H9 (cell line): ENCODE measurements at regions not wholly inside any gene's neighbourhood (a gene's known extent, or its start where the extent isn't known, plus 50 kb on each side); places are given as distances from the start of the nearest gene placed in this dataset.

Experiments used
- DNase-seq: peaks from one replicate; pipeline ENCODE4 v3.0.0-alpha.2; 2017
- H2AFZ ChIP-seq: one replicate; pipeline ENCODE4 v1.6.1; 2013; ENCODE audit warnings: mild to moderate bottlenecking, low read length, control low read depth, moderate library complexity
- H2AK5ac ChIP-seq: 2 replicates; pipeline ENCODE4 v1.6.1; 2013; ENCODE audit warnings: low read length, control low read depth, mixed read lengths; ENCODE audit not compliant: insufficient read length
- H2BK120ac ChIP-seq: one replicate; pipeline ENCODE4 v1.6.1; 2013; ENCODE audit warnings: low read depth, mild to moderate bottlenecking, low read length, control low read depth, inconsistent platforms; ENCODE audit not compliant: poor library complexity, severe bottlenecking
- H2BK12ac ChIP-seq: 2 replicates; pipeline ENCODE4 v1.6.1; 2013; ENCODE audit warnings: low read length, control low read depth, mixed read lengths, low read depth; ENCODE audit not compliant: insufficient read length
- H2BK15ac ChIP-seq: 2 replicates; pipeline ENCODE4 v1.6.1; 2013; ENCODE audit warnings: low read depth, low read length, control low read depth
- H2BK20ac ChIP-seq: one replicate; pipeline ENCODE4 v1.6.1; 2013; ENCODE audit warnings: low read depth, mild to moderate bottlenecking, low read length, control low read depth, inconsistent platforms; ENCODE audit not compliant: poor library complexity, severe bottlenecking
- H2BK5ac ChIP-seq: 2 replicates; pipeline ENCODE4 v1.6.1; 2013; ENCODE audit warnings: low read length, control low read depth, mixed read lengths; ENCODE audit not compliant: insufficient read length
- H3K14ac ChIP-seq: 2 replicates; pipeline ENCODE4 v1.6.1; 2013; ENCODE audit warnings: low read length, control low read depth; ENCODE audit not compliant: insufficient read depth
- H3K18ac ChIP-seq: 2 replicates; pipeline ENCODE4 v1.6.1; 2013; ENCODE audit warnings: low read depth, mild to moderate bottlenecking, mixed read lengths, low read length, control low read depth; ENCODE audit not compliant: insufficient read length
- H3K23ac ChIP-seq: 2 replicates; pipeline ENCODE4 v1.6.1; 2013; ENCODE audit warnings: low read length, control low read depth, mixed read lengths, low read depth; ENCODE audit not compliant: insufficient read length
- H3K23me2 ChIP-seq: 2 replicates; pipeline ENCODE4 v1.6.1; 2013; ENCODE audit warnings: low read depth, mild to moderate bottlenecking, mixed read lengths, low read length, control low read depth; ENCODE audit not compliant: insufficient read length, poor library complexity, severe bottlenecking
- H3K27ac ChIP-seq: 2 replicates; pipeline ENCODE4 v1.5.1; 2013; ENCODE audit warnings: low read length, control low read depth, mixed read lengths, low read depth; ENCODE audit not compliant: insufficient read length
- H3K27me3 ChIP-seq: 2 replicates; pipeline ENCODE4 v1.6.1; 2013; ENCODE audit warnings: low read length, control low read depth, inconsistent platforms; ENCODE audit not compliant: insufficient read depth
- H3K4ac ChIP-seq: 2 replicates; pipeline ENCODE4 v1.6.1; 2013; ENCODE audit warnings: low read depth, mild to moderate bottlenecking, control low read depth, inconsistent platforms, low read length, moderate library complexity
- H3K4me1 ChIP-seq: 2 replicates; pipeline ENCODE4 v1.6.1; 2013; ENCODE audit warnings: low read length, control low read depth, inconsistent platforms; ENCODE audit not compliant: insufficient read depth
- H3K4me2 ChIP-seq: 2 replicates; pipeline ENCODE4 v1.6.1; 2013; ENCODE audit warnings: low read length, control low read depth, mixed read lengths; ENCODE audit not compliant: insufficient read length, insufficient read depth
- H3K56ac ChIP-seq: 2 replicates; pipeline ENCODE4 v1.6.1; 2013; ENCODE audit warnings: low read depth, mild to moderate bottlenecking, mixed read lengths, low read length, control low read depth; ENCODE audit not compliant: insufficient read length
- H3K79me1 ChIP-seq: 2 replicates; pipeline ENCODE4 v1.6.1; 2013; ENCODE audit warnings: low read depth, mild to moderate bottlenecking, moderate library complexity, low read length, control low read depth, inconsistent platforms; ENCODE audit not compliant: insufficient read depth, poor library complexity, severe bottlenecking
- H3K79me2 ChIP-seq: 2 replicates; pipeline ENCODE4 v1.6.1; 2013; ENCODE audit warnings: low read length, control low read depth, inconsistent platforms; ENCODE audit not compliant: insufficient read depth
- H3K9ac ChIP-seq: 2 replicates; pipeline ENCODE4 v1.6.1; 2013; ENCODE audit warnings: low read length, control low read depth, mixed read lengths; ENCODE audit not compliant: insufficient read length; ENCODE audit errors: extremely low read depth
- H3K9me3 ChIP-seq: one replicate; pipeline ENCODE4 v1.6.1; 2013; ENCODE audit warnings: low read depth, low read length, inconsistent platforms; ENCODE audit not compliant: control insufficient read depth
- H3T11ph ChIP-seq: one replicate; pipeline ENCODE4 v1.6.1; 2013; ENCODE audit warnings: mild to moderate bottlenecking, low read length, control low read depth, inconsistent platforms
- H4K20me1 ChIP-seq: one replicate; pipeline ENCODE4 v1.6.1; 2013; ENCODE audit not compliant: control insufficient read depth, insufficient read length, insufficient read depth
- H4K5ac ChIP-seq: 2 replicates; pipeline ENCODE4 v1.6.1; 2013; ENCODE audit warnings: low read depth, mild to moderate bottlenecking, mixed read lengths, low read length, control low read depth; ENCODE audit not compliant: insufficient read length
- H4K8ac ChIP-seq: replicated peaks from 2 replicates; pipeline ENCODE4 v1.6.1; 2013; ENCODE audit warnings: low read length, control low read depth, mixed read lengths, low read depth; ENCODE audit not compliant: insufficient read length
- H4K91ac ChIP-seq: 2 replicates; pipeline ENCODE4 v1.6.1; 2013; ENCODE audit warnings: low read depth, mild to moderate bottlenecking, moderate library complexity, mixed read lengths, low read length, control low read depth; ENCODE audit not compliant: insufficient read length
- H3K27ac Mint-ChIP-seq, 3 experiments: 2 replicates in 2 of 3; 3 replicates in 1 of 3; pipeline ENCODE4 v1.8.0; 2020 to 2021; ENCODE audit warnings: mixed read lengths in 3 of 3, mild to moderate bottlenecking in 1 of 3, moderate library complexity in 1 of 3
- H3K27me3 Mint-ChIP-seq: 2 replicates; pipeline ENCODE4 v1.8.0; 2021; ENCODE audit warnings: low read depth, mild to moderate bottlenecking, moderate library complexity, mixed read lengths
- H3K36me3 Mint-ChIP-seq, 3 experiments: 2 replicates in 2 of 3; 3 replicates in 1 of 3; pipeline ENCODE4 v1.8.0; 2020 to 2021; ENCODE audit warnings: low read depth in 3 of 3, mixed read lengths in 3 of 3; ENCODE audit not compliant: insufficient read depth in 1 of 3
- H3K4me1 Mint-ChIP-seq, 2 experiments: 2 replicates each; pipeline ENCODE4 v1.8.0; 2020; ENCODE audit warnings: mixed read lengths in 2 of 2
- H3K4me3 Mint-ChIP-seq, 2 experiments: 2 replicates in 1 of 2; 3 replicates in 1 of 2; pipeline ENCODE4 v1.8.0; 2020 to 2021; ENCODE audit warnings: mild to moderate bottlenecking in 2 of 2, mixed read lengths in 2 of 2, moderate library complexity in 1 of 2
- H3K9me3 Mint-ChIP-seq, 2 experiments: 2 replicates in 1 of 2; 3 replicates in 1 of 2; pipeline ENCODE4 v1.8.0; 2020; ENCODE audit warnings: mild to moderate bottlenecking in 2 of 2, mixed read lengths in 2 of 2, moderate library complexity in 1 of 2
- CTCF ChIP-seq: fragments of 200-600 bp; sonication (generic); conservative IDR thresholded peaks from 3 replicates; pipeline ENCODE4 v1.8.0; 2021; ENCODE audit warnings: antibody characterized with exemption, mild to moderate bottlenecking
- WGBS: extraction: QIAGEN DNeasy Blood & Tissue Kit; methylation state at CpG from one replicate; pipeline ENCODE4 v1.1.7; 2013; ENCODE audit warnings: missing lambda C conversion rate, low lambda C conversion rate, mixed read lengths; ENCODE audit not compliant: insufficient read length; ENCODE audit errors: extremely low coverage; 5-methylcytosine and 5-hydroxymethylcytosine counted together

GRCh38 chr16:17947165-17947564, 389.4 kb downstream of the NPIPA8 start:
- H2BK120ac ChIP-seq = no peak overlapping the region
- peaks cover 0 to 7% (median 2%) of the 10 kb centered on the region in 3 experiments; a peak in 2 of 7 replicates for H3K36me3 Mint-ChIP-seq
- H3K4ac ChIP-seq = no peak overlapping the region
- no peak overlapping the region for H3K27ac ChIP-seq
- no peak overlapping the region for H3K27ac Mint-ChIP-seq
- H3K18ac ChIP-seq = no peak overlapping the region
- no peak overlapping the region for H3K4me3 Mint-ChIP-seq
- H4K5ac ChIP-seq = no peak overlapping the region
- no peak overlapping the region for H2BK12ac ChIP-seq
- H2BK5ac ChIP-seq = no peak overlapping the region
- no peak overlapping the region for H2BK15ac ChIP-seq
- H2BK20ac ChIP-seq = no peak overlapping the region
- no CpG with 5 or more reads among the region's 1 CpG for WGBS
- H3K4me1 ChIP-seq = no peaks in the 10 kb centered on the region
- no peak for DNase-seq
- H4K20me1 ChIP-seq = no peaks in the 10 kb centered on the region
- H3K14ac ChIP-seq = no peak overlapping the region
- no peaks in the 10 kb centered on the region for H3K27me3 Mint-ChIP-seq
- no peak overlapping the region for H3K23ac ChIP-seq
- no peak overlapping the region for H3K9ac ChIP-seq
- no peak overlapping the region for H4K8ac ChIP-seq
- no peak overlapping the region for H3T11ph ChIP-seq
- H3K9me3 ChIP-seq = no peaks in the 10 kb centered on the region
- no peak overlapping the region for H4K91ac ChIP-seq
- H3K79me1 ChIP-seq = no peaks in the 10 kb centered on the region
- no peak overlapping the region for H2AFZ ChIP-seq
- H2AK5ac ChIP-seq = no peak overlapping the region
- no peak for TF ChIP-seq CTCF
- no peaks in the 10 kb centered on the region for H3K79me2 ChIP-seq
- H3K23me2 ChIP-seq = no peaks in the 10 kb centered on the region
- no peak overlapping the region for H3K4me2 ChIP-seq
- H3K27me3 ChIP-seq = no peaks in the 10 kb centered on the region
- H3K9me3 Mint-ChIP-seq = peaks cover 6 to 8% of the 10 kb centered on the region in 2 experiments; a peak in 4 of 5 replicates
- H3K56ac ChIP-seq = no peak overlapping the region
- peaks cover 21 to 31% of the 10 kb centered on the region in 2 experiments for H3K4me1 Mint-ChIP-seq
